Kidney (tissue), 13 donors: ENCODE measurements at regions not wholly inside any gene's neighbourhood (a gene's known extent, or its start where the extent isn't known, plus 50 kb on each side); places are given as distances from the start of the nearest gene placed in this dataset.

Experiments used
- DNase-seq, 5 donors: peaks; one replicate each; pipeline ENCODE4 v3.0.0-alpha.2; 2013 to 2020
- FAIRE-seq: peaks from 2 replicates; lab custom pipeline; 2012; peaks lifted over from hg19 to GRCh38; lab: Jason Lieb, UNC
- H3K27ac ChIP-seq, 2 donors: one replicate each; pipeline ENCODE4 v1.7.0; 2013; ENCODE audit warnings: low read depth in 2 of 2, low read length in 2 of 2, inconsistent platforms in 1 of 2
- H3K27me3 ChIP-seq: one replicate; pipeline ENCODE4 v1.7.1; 2013; ENCODE audit warnings: low read length, inconsistent platforms; ENCODE audit not compliant: control insufficient read depth, insufficient read depth
- H3K36me3 ChIP-seq, 3 donors: one replicate each; pipeline versions ENCODE4 v1.7.0 to v1.7.1; 2013; ENCODE audit warnings: low read length in 3 of 3, control low read depth in 1 of 3, inconsistent platforms in 1 of 3; ENCODE audit not compliant: insufficient read depth in 3 of 3, control insufficient read depth in 2 of 3
- H3K4me1 ChIP-seq, 3 donors: one replicate each; pipeline versions ENCODE4 v1.7.0 to v1.7.1; 2013; ENCODE audit warnings: low read length in 3 of 3, inconsistent platforms in 1 of 3, low read depth in 1 of 3; ENCODE audit not compliant: control insufficient read depth in 2 of 3, insufficient read depth in 2 of 3
- H3K4me3 ChIP-seq, 3 donors: one replicate each; pipeline versions ENCODE4 v1.7.0 to v1.8.1; 2013; ENCODE audit warnings: low read length in 3 of 3, control low read depth in 1 of 3, inconsistent platforms in 1 of 3
- H3K9ac ChIP-seq, 3 donors: one replicate each; pipeline versions ENCODE4 v1.7.0 to v1.7.1; 2013; ENCODE audit warnings: low read length in 3 of 3, control low read depth in 1 of 3, inconsistent platforms in 1 of 3
- H3K9me3 ChIP-seq, 3 donors: one replicate each; pipeline versions ENCODE4 v1.7.0 to v1.7.1; 2013; ENCODE audit warnings: low read length in 3 of 3, control low read depth in 1 of 3, inconsistent platforms in 1 of 3; ENCODE audit not compliant: control insufficient read depth in 2 of 3, insufficient read depth in 1 of 3
- intact Hi-C: fragments of 100-400 bp; cut with DNase I; formaldehyde crosslinking; loops from one replicate; pipeline ENCODE4 v1.11.1; 2022
- TF ChIP-seq, protein P1 (sequence below): IDR thresholded peaks from 3 replicates; pipeline ENCODE4 v1.5.1; 2012; ENCODE audit warnings: mild to moderate bottlenecking, moderate library complexity, borderline replicate concordance; ENCODE audit not compliant: insufficient read depth; ENCODE audit errors: extremely low read depth
- donor health status: control.
- donor health status: control.
- donor health status: control.
- donor health status: control.
- donor health status: control.
- donor health status: DM: yes; HTN: yes; CAD: no.
- donor health status: Normal renal cell carcinoma (clear cell type).

DNA sequence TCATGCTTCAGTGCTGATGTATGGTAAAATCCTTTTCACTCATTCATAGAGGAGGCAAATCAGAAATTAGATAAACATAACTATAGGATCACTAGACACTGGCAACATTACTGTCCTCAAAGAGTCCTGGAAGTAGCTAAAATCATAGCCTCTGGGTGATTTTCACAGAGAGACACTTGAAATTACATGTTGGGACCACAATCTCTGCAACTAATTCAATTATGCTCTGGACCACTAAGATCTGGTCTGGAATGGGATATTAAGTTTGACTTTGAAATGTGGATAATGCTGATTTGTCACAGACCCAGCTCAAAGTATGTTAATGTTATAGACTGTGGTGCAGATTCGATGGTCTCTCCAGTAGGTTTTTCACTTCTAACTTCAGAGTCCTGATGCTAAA is 214.6 kb upstream of the CCNH start:
- intact Hi-C loops = no loop called here
- FAIRE-seq = no peak
- TF ChIP-seq, protein P1, sequence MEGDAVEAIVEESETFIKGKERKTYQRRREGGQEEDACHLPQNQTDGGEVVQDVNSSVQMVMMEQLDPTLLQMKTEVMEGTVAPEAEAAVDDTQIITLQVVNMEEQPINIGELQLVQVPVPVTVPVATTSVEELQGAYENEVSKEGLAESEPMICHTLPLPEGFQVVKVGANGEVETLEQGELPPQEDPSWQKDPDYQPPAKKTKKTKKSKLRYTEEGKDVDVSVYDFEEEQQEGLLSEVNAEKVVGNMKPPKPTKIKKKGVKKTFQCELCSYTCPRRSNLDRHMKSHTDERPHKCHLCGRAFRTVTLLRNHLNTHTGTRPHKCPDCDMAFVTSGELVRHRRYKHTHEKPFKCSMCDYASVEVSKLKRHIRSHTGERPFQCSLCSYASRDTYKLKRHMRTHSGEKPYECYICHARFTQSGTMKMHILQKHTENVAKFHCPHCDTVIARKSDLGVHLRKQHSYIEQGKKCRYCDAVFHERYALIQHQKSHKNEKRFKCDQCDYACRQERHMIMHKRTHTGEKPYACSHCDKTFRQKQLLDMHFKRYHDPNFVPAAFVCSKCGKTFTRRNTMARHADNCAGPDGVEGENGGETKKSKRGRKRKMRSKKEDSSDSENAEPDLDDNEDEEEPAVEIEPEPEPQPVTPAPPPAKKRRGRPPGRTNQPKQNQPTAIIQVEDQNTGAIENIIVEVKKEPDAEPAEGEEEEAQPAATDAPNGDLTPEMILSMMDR = no peak

DNA sequence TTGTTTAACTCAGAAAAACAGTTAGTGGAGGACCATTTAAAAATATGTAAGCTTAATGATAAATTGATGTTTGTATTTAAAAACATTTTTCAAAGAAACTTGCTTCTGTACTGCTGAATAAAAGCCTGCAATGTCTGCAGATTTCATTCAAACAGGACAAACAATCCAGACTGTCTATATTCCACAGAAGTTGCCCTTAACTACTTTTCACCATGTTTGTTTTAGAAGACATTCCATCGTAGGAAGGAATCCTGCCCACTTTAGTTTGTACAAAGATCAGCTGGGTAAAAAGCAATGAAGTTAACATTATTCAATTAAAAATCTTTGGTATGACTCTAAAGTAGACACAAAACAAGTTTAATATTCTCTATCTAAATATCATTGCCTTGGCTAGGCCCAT is 195.7 kb upstream of the CCNH start:
- TF ChIP-seq, protein P1 = no peak
- DNase-seq = no peak
- Histone ChIP-seq H3K4me3 (no peak overlapping the region), H3K36me3 (no peaks in the 10 kb centered on the region), H3K27ac (no peak overlapping the region), H3K9ac (no peak overlapping the region), H3K4me1 (no peaks in the 10 kb centered on the region), H3K9me3 (no peaks in the 10 kb centered on the region), H3K27me3 (no peaks in the 10 kb centered on the region)
- FAIRE-seq = no peak
- intact Hi-C loops = no loop called here

More for the DNA sequence above, 214.6 kb upstream of the CCNH start:
- H3K9ac ChIP-seq = no peak overlapping the region
- H3K27me3 ChIP-seq = no peaks in the 10 kb centered on the region
- no peaks in the 10 kb centered on the region for H3K36me3 ChIP-seq
- no peak overlapping the region for H3K4me3 ChIP-seq
- no peaks in the 10 kb centered on the region for H3K9me3 ChIP-seq
- no peaks in the 10 kb centered on the region for H3K4me1 ChIP-seq
- no peak for DNase-seq
- H3K27ac ChIP-seq = no peak overlapping the region

DNA sequence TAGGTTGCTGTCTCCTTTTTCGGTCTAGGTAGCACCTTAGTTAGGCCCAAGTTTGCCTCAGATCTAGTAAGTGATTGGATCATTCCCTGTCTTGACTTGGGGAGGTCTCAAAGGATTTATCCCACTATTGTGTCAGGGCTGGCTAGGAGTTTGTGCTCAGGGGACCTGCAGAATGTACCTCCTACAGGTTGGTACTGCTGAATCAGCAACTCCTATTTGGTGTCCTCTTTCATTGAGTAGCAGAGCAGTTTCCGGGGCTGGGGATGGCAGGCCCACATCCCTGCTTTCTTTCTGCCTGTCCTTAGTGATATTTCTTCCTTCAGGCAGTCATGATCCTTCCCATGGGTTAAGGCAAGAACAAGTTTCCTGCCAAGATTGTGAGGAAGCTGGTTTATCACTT is 192.9 kb upstream of the CCNH start:
- FAIRE-seq = no peak
- H3K9me3 ChIP-seq = peaks cover 0 to 4% (median 0%) of the 10 kb centered on the region in 3 donors
- no peaks in the 10 kb centered on the region for H3K4me1 ChIP-seq
- H3K36me3 ChIP-seq = no peaks in the 10 kb centered on the region
- no peak overlapping the region for H3K27ac ChIP-seq
- DNase-seq = no peak
- no peak overlapping the region for H3K9ac ChIP-seq
- H3K4me3 ChIP-seq = no peak overlapping the region
- TF ChIP-seq, protein P1 = no peak
- no peaks in the 10 kb centered on the region for H3K27me3 ChIP-seq
- intact Hi-C loops = no loop called here

DNA sequence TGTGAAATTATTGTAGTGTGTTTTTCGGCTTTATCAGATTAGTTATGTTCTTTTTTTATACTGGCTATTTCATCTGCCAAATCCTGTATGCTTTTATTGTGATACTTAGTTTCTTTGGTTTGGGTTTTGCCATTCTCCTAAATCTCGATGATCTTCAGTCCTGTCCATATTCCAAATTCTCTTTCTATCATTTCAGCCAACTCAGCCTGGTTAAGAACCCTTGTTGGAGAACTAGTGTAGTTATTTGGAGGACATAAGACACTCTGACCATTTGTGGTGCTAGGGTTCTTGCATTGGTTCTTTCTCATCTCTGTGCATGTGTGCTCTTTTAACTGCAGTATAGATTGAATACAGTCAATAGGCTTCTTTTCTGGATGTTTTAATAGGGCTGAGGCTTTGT is 187.0 kb upstream of the CCNH start:
- Histone ChIP-seq H3K9ac (no peak overlapping the region), H3K27me3 (no peaks in the 10 kb centered on the region), H3K36me3 (no peaks in the 10 kb centered on the region), H3K4me3 (no peak overlapping the region), H3K9me3 (peaks cover 0 to 8% (median 0%) of the 10 kb centered on the region in 3 donors), H3K4me1 (no peaks in the 10 kb centered on the region), H3K27ac (no peak overlapping the region)
- TF ChIP-seq, protein P1 = no peak
- FAIRE-seq (no peak), DNase-seq (no peak)
- intact Hi-C loops = no loop called here
